ENCODE measurements at regions not wholly inside any gene's neighbourhood (a gene's known extent, or its start where the extent isn't known, plus 50 kb on each side); places are given as distances from the start of the nearest gene placed in this dataset.

DNA sequence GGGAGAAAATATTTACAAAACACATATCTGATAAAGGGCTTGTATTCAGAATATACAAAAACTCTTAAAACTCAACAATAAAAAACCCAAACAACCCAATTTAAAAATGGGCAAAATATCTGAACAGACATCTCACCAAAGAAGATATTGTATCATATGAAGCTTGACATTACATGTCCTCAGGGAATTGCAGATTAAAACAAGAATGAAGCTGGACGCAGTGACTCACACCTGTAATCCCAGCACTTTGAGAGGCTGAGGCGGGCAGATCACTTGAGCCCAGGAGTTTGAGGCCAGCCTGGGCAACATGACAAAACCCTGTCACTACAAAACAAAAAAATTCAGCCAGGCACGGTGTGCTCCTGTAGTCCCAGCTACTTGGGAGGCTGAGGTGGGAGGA is 135.4 kb upstream of the AKIRIN2 start:
- H2AFZ ChIP-seq (ENCODE audit: low read length) = no peak overlapping the region
- H3K4me2 ChIP-seq (ENCODE audit: extremely low read depth, insufficient read depth, low read length) = no peak overlapping the region
- no peaks in the 10 kb centered on the region for H4K20me1 ChIP-seq (ENCODE audit: control insufficient read depth, extremely low read depth, insufficient read depth, low read length)
- no peak overlapping the region for H3K27ac ChIP-seq (ENCODE audit: insufficient read depth, low read length)
- no peak overlapping the region for H3K9ac ChIP-seq (ENCODE audit: insufficient read depth, low read length)
- no peak for DNase-seq (ENCODE audit: low read depth in 2 of 2)
- H3K4me3 ChIP-seq (replicated peaks in 1 of 4; ENCODE audit: control extremely low read depth in 1 of 4, insufficient read depth in 1 of 4, low read depth in 3 of 4, low read length in 4 of 4) = no peak overlapping the region
- H3K27me3 ChIP-seq (ENCODE audit: control insufficient read depth, insufficient read depth, low read length) = no peaks in the 10 kb centered on the region
- no peaks in the 10 kb centered on the region for H3K36me3 ChIP-seq (ENCODE audit: control insufficient read depth, insufficient read depth, low read length)
- no peaks in the 10 kb centered on the region for H3K9me3 ChIP-seq (ENCODE audit: control insufficient read depth, insufficient read depth, low read depth, low read length)
- no peak for TF ChIP-seq EZH2 (IDR thresholded peaks at IDR 0.05; ENCODE audit: low read length, missing control alignments)
- TF ChIP-seq, protein P1, sequence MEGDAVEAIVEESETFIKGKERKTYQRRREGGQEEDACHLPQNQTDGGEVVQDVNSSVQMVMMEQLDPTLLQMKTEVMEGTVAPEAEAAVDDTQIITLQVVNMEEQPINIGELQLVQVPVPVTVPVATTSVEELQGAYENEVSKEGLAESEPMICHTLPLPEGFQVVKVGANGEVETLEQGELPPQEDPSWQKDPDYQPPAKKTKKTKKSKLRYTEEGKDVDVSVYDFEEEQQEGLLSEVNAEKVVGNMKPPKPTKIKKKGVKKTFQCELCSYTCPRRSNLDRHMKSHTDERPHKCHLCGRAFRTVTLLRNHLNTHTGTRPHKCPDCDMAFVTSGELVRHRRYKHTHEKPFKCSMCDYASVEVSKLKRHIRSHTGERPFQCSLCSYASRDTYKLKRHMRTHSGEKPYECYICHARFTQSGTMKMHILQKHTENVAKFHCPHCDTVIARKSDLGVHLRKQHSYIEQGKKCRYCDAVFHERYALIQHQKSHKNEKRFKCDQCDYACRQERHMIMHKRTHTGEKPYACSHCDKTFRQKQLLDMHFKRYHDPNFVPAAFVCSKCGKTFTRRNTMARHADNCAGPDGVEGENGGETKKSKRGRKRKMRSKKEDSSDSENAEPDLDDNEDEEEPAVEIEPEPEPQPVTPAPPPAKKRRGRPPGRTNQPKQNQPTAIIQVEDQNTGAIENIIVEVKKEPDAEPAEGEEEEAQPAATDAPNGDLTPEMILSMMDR (conservative IDR thresholded peaks at IDR 0.05 in 1 of 2, IDR thresholded peaks at IDR 0.05 in 1 of 2; ENCODE audit: low read depth in 1 of 2, low read length in 2 of 2) = no peak
- no peaks in the 10 kb centered on the region for H3K4me1 ChIP-seq (ENCODE audit: control insufficient read depth, extremely low read depth, insufficient read depth, low read length)
- no peaks in the 10 kb centered on the region for H3K79me2 ChIP-seq (ENCODE audit: control insufficient read depth, insufficient read depth, low read length)

DNA sequence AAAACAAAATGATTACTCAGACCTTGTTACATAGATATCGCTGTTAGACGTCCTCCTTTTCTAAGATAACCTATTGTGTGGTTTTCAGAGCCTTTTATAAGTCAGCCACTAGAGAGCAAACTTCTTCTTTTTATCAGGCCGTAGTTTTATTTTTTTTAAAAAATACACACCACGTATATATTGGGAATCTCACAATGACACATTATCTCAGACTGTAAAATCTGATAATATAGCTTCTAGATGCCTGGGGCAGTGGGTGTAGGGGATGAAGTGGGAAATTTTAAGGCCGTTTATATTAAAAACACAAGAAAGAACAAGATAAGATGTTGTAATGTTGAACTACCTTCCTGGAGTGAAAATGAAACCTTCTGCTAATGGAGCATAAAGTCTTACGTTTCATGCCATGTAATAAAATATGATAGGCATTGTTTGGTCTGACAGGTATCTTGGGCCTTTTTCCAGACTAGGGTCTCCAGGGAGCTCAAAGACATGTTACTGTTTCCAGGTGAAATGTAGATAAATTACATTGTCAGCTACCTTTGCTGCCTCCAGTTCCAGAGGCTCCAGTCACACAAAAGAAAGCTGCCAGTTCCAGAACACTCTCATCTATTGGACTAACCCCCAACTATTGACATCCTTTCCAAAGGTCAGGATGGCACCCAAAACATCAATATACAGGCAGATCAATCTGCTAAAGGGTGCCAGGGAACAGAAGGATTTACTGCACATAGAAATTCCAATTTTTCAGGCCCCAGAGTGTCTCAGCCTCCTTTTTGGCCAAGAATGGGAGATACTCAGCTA is 130.2 kb upstream of the AKIRIN2 start:
- peak overlapping the region; percentile 24 to 75 (median 46) for H3K4me3 ChIP-seq (replicated peaks in 1 of 4; ENCODE audit: control extremely low read depth in 1 of 4, insufficient read depth in 1 of 4, low read depth in 3 of 4, low read length in 4 of 4)
- no peaks in the 10 kb centered on the region for H3K36me3 ChIP-seq (ENCODE audit: control insufficient read depth, insufficient read depth, low read length)
- no peaks in the 10 kb centered on the region for H3K9me3 ChIP-seq (ENCODE audit: control insufficient read depth, insufficient read depth, low read depth, low read length)
- H3K4me1 ChIP-seq (ENCODE audit: control insufficient read depth, extremely low read depth, insufficient read depth, low read length) = no peaks in the 10 kb centered on the region
- no peak overlapping the region for H3K27ac ChIP-seq (ENCODE audit: insufficient read depth, low read length)
- no peak overlapping the region for H3K9ac ChIP-seq (ENCODE audit: insufficient read depth, low read length)
- no peaks in the 10 kb centered on the region for H3K27me3 ChIP-seq (ENCODE audit: control insufficient read depth, insufficient read depth, low read length)
- H3K4me2 ChIP-seq (ENCODE audit: extremely low read depth, insufficient read depth, low read length) = peak overlapping the region; percentile 49
- H3K79me2 ChIP-seq (ENCODE audit: control insufficient read depth, insufficient read depth, low read length) = no peaks in the 10 kb centered on the region
- DNase-seq (ENCODE audit: low read depth in 2 of 2) = peak; percentile 32 to 43
- TF ChIP-seq, protein P1 (conservative IDR thresholded peaks at IDR 0.05 in 1 of 2, IDR thresholded peaks at IDR 0.05 in 1 of 2; ENCODE audit: low read depth in 1 of 2, low read length in 2 of 2) = peak; percentile 30 to 52
- TF ChIP-seq EZH2 (IDR thresholded peaks at IDR 0.05; ENCODE audit: low read length, missing control alignments) = no peak
- H2AFZ ChIP-seq (ENCODE audit: low read length) = peak overlapping the region; percentile 65
- H4K20me1 ChIP-seq (ENCODE audit: control insufficient read depth, extremely low read depth, insufficient read depth, low read length) = no peaks in the 10 kb centered on the region

DNA sequence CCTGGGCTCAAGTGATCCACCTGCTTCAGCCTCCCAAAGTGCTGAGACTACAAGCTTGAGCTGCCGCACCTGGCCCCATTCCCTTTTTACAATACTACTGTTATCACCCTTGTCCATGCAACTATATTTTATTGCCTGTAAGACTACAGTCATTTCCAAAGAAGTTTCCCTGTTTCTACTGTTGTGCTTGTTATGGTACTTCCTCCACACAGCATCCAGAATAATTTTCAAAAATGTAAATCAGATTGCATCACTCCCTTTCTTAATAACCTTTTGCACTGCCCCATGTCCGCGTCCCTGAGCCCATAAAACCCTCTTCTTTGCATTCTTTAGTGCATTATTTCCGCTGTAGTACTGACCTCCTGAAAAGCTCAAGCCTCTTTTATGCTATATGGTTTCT is 128.9 kb upstream of the AKIRIN2 start:
- H2AFZ ChIP-seq (ENCODE audit: low read length) = no peak overlapping the region
- no peak overlapping the region for H3K4me3 ChIP-seq (replicated peaks in 1 of 4; ENCODE audit: control extremely low read depth in 1 of 4, insufficient read depth in 1 of 4, low read depth in 3 of 4, low read length in 4 of 4)
- H3K27me3 ChIP-seq (ENCODE audit: control insufficient read depth, insufficient read depth, low read length) = no peaks in the 10 kb centered on the region
- no peaks in the 10 kb centered on the region for H3K36me3 ChIP-seq (ENCODE audit: control insufficient read depth, insufficient read depth, low read length)
- no peak overlapping the region for H3K9ac ChIP-seq (ENCODE audit: insufficient read depth, low read length)
- H3K4me1 ChIP-seq (ENCODE audit: control insufficient read depth, extremely low read depth, insufficient read depth, low read length) = no peaks in the 10 kb centered on the region
- H3K79me2 ChIP-seq (ENCODE audit: control insufficient read depth, insufficient read depth, low read length) = no peaks in the 10 kb centered on the region
- H3K4me2 ChIP-seq (ENCODE audit: extremely low read depth, insufficient read depth, low read length) = no peak overlapping the region
- no peak for TF ChIP-seq EZH2 (IDR thresholded peaks at IDR 0.05; ENCODE audit: low read length, missing control alignments)
- TF ChIP-seq, protein P1 (conservative IDR thresholded peaks at IDR 0.05 in 1 of 2, IDR thresholded peaks at IDR 0.05 in 1 of 2; ENCODE audit: low read depth in 1 of 2, low read length in 2 of 2) = no peak
- H3K27ac ChIP-seq (ENCODE audit: insufficient read depth, low read length) = no peak overlapping the region
- no peak for DNase-seq (ENCODE audit: low read depth in 2 of 2)
- H4K20me1 ChIP-seq (ENCODE audit: control insufficient read depth, extremely low read depth, insufficient read depth, low read length) = no peaks in the 10 kb centered on the region
- H3K9me3 ChIP-seq (ENCODE audit: control insufficient read depth, insufficient read depth, low read depth, low read length) = no peaks in the 10 kb centered on the region
